NB4 (cell line): ENCODE measurements at regions not wholly inside any gene's neighbourhood (a gene's known extent, or its start where the extent isn't known, plus 50 kb on each side); places are given as distances from the start of the nearest gene placed in this dataset.

Experiments
- DNase-seq: peaks from one replicate; pipeline ENCODE4 v3.0.0; 2010; ENCODE audit warnings: low read depth
- H3K4me3 ChIP-seq: one replicate; pipeline ENCODE4 v1.5.1; 2011; ENCODE audit warnings: mild to moderate bottlenecking, low read depth, low read length, moderate library complexity
- CTCF ChIP-seq: IDR thresholded peaks from one replicate; pipeline ENCODE4 v1.5.1; 2012; ENCODE audit warnings: low read depth, low read length
- MAX ChIP-seq: IDR thresholded peaks from 2 replicates; pipeline ENCODE4 v1.6.1; 2011; ENCODE audit warnings: low read depth, low read length
- MYC ChIP-seq: IDR thresholded peaks from 2 replicates; pipeline ENCODE4 v1.6.1; 2011; ENCODE audit warnings: low read depth, low read length
- POLR2A ChIP-seq: IDR thresholded peaks from 2 replicates; pipeline ENCODE4 v1.6.1; 2011; ENCODE audit warnings: mild to moderate bottlenecking; ENCODE audit not compliant: insufficient read length; ENCODE audit errors: extremely low read depth

- TF ChIP-seq MYC (no peak), MAX (no peak), POLR2A (no peak), CTCF (no peak)
- no peak overlapping the region for H3K4me3 ChIP-seq
These were observed 91.5 kb downstream of the RPL22L1 start for GRCh38 chr3:170778240-170779217.

GRCh38 chr3:170777564-170777926 is 92.5 kb downstream of the RPL22L1 start:
- no peak for TF ChIP-seq CTCF
- no peak for TF ChIP-seq MAX
- TF ChIP-seq MYC = no peak
- no peak for TF ChIP-seq POLR2A
- DNase-seq = no peak
- no peak overlapping the region for H3K4me3 ChIP-seq

More at GRCh38 chr3:170778240-170779217, 91.5 kb downstream of the RPL22L1 start:
- no peak for DNase-seq

- TF ChIP-seq CTCF = no peak
- no peak for TF ChIP-seq MAX
- no peak for TF ChIP-seq POLR2A
- no peak for TF ChIP-seq MYC
- no peak for DNase-seq
- H3K4me3 ChIP-seq = no peak overlapping the region
These were observed 93.0 kb downstream of the RPL22L1 start for GRCh38 chr3:170776887-170777563.

- no peak for TF ChIP-seq MYC
- no peak for TF ChIP-seq CTCF
- TF ChIP-seq POLR2A = no peak
- no peak for TF ChIP-seq MAX
- no peak overlapping the region for H3K4me3 ChIP-seq
- no peak for DNase-seq
These were observed 96.1 kb downstream of the RPL22L1 start for GRCh38 chr3:170773682-170774425.

- H3K4me3 ChIP-seq = no peak overlapping the region
- TF ChIP-seq CTCF = no peak
- no peak for TF ChIP-seq POLR2A
- no peak for TF ChIP-seq MAX
- no peak for TF ChIP-seq MYC
- no peak for DNase-seq
These were observed 97.8 kb downstream of the RPL22L1 start for GRCh38 chr3:170772175-170772574.
